Esophagus muscularis mucosa (tissue), 4 donors: ENCODE measurements at regions not wholly inside any gene's neighbourhood (a gene's known extent, or its start where the extent isn't known, plus 50 kb on each side); places are given as distances from the start of the nearest gene placed in this dataset.

Experiments
- EP300 ChIP-seq: sonication (generic); formaldehyde crosslinking; IDR thresholded peaks from one replicate; pipeline ENCODE4 v1.6.1; 2017; ENCODE audit warnings: antibody characterized with exemption
- POLR2A ChIP-seq: fragments of 450-650 bp; IDR thresholded peaks from one replicate; pipeline ENCODE4 v1.6.1; 2017; ENCODE audit warnings: antibody characterized with exemption, moderate library complexity, mild to moderate bottlenecking, low read depth
- POLR2AphosphoS5 ChIP-seq, 2 donors: sonication (generic); formaldehyde crosslinking; IDR thresholded peaks; one replicate each; pipeline ENCODE4 v1.6.1; 2017; ENCODE audit warnings: antibody characterized with exemption in 2 of 2
- TF ChIP-seq, protein P1 (sequence below), 3 experiments: fragments of 200-600 bp in 2 of 3; fragments of 450-650 bp in 1 of 3; sonication (generic) in 2 of 3; IDR thresholded peaks; one replicate each; pipeline ENCODE4 v1.5.1; 2017 to 2019; ENCODE audit warnings: antibody characterized with exemption in 3 of 3, mild to moderate bottlenecking in 2 of 3, moderate library complexity in 1 of 3

DNA sequence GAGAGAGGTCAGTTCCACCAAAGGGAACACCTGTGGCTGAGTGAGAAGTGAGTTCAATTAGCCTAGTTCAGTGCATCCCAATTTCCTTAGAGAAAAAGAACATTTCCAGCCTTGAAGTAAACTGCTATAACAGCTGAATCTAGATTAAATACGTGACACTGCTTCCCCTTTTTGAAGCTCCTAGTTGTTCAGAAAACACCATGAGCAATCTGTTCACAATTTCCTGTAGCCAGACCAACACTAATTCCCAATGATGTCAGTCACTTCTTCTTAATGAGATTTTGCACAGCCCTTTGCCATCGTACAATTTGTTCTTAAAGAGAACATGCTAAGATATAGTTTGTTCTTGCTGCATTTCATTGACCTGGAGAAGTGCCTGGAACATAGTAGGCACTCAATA lies 144.6 kb upstream of the EDNRA start:
- TF ChIP-seq, protein P1, sequence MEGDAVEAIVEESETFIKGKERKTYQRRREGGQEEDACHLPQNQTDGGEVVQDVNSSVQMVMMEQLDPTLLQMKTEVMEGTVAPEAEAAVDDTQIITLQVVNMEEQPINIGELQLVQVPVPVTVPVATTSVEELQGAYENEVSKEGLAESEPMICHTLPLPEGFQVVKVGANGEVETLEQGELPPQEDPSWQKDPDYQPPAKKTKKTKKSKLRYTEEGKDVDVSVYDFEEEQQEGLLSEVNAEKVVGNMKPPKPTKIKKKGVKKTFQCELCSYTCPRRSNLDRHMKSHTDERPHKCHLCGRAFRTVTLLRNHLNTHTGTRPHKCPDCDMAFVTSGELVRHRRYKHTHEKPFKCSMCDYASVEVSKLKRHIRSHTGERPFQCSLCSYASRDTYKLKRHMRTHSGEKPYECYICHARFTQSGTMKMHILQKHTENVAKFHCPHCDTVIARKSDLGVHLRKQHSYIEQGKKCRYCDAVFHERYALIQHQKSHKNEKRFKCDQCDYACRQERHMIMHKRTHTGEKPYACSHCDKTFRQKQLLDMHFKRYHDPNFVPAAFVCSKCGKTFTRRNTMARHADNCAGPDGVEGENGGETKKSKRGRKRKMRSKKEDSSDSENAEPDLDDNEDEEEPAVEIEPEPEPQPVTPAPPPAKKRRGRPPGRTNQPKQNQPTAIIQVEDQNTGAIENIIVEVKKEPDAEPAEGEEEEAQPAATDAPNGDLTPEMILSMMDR (IDR thresholded peaks at IDR 0.05), result no peak
- TF ChIP-seq POLR2A (no peak), EP300 (no peak), POLR2AphosphoS5 (IDR thresholded peaks at IDR 0.05) (no peak)
